A549 (cell line): ENCODE measurements at regions not wholly inside any gene's neighbourhood (a gene's known extent, or its start where the extent isn't known, plus 50 kb on each side); places are given as distances from the start of the nearest gene placed in this dataset.

Experiments used
- CBX2 ChIP-seq: fragments of 200-600 bp; sonication (generic); IDR thresholded peaks from 2 replicates; pipeline ENCODE4 v1.6.1; 2016; ENCODE audit warnings: low read depth, mild to moderate bottlenecking, borderline replicate concordance
- CEBPB ChIP-seq, 2 experiments: fragments of >200 bp in 1 of 2; sonication (Bioruptor Twin) in 1 of 2; formaldehyde crosslinking in 1 of 2; IDR thresholded peaks; 2 replicates each; pipeline ENCODE4 v1.6.1; 2012 to 2016
- CTCF ChIP-seq: fragments of >200 bp; sonication (Bioruptor Twin); formaldehyde crosslinking; IDR thresholded peaks from 3 replicates; pipeline ENCODE4 v1.5.1; 2016
- EP300 ChIP-seq, 2 experiments: fragments of >200 bp; sonication (Bioruptor Twin); formaldehyde crosslinking; IDR thresholded peaks; 2 replicates in 1 of 2; 3 replicates in 1 of 2; pipeline ENCODE4 v1.6.1; 2016 to 2017
- POLR2A ChIP-seq: IDR thresholded peaks from 2 replicates; pipeline ENCODE4 v1.6.1; 2012; ENCODE audit warnings: mild to moderate bottlenecking, low read length
- REST ChIP-seq: fragments of 200-600 bp; sonication (generic); IDR thresholded peaks from 2 replicates; pipeline ENCODE4 v1.6.1; 2016; ENCODE audit warnings: antibody characterized with exemption, mild to moderate bottlenecking, moderate library complexity
- RNF2 ChIP-seq: fragments of 200-600 bp; sonication (generic); IDR thresholded peaks from 2 replicates; pipeline ENCODE4 v1.6.1; 2016; ENCODE audit warnings: low read depth, mild to moderate bottlenecking, antibody characterized with exemption, moderate library complexity, borderline replicate concordance
- SMC3 ChIP-seq: fragments of >200 bp; sonication (Bioruptor Twin); formaldehyde crosslinking; IDR thresholded peaks from 3 replicates; pipeline ENCODE4 v1.6.1; 2018; ENCODE audit warnings: inconsistent platforms

- TF ChIP-seq CBX2 (no peak), POLR2A (no peak), CTCF (no peak), EP300 (IDR thresholded peaks at IDR 0.05) (no peak), SMC3 (no peak), RNF2 (no peak), CEBPB (IDR thresholded peaks at IDR 0.05) (no peak), REST (no peak)
Observed at GRCh38 chr16:48999508-48999907, 282.1 kb downstream of the CBLN1 start.
